Trophoblast cell (in vitro differentiated cells and primary cell): ENCODE measurements at regions not wholly inside any gene's neighbourhood (a gene's known extent, or its start where the extent isn't known, plus 50 kb on each side); places are given as distances from the start of the nearest gene placed in this dataset.
A peak's percentile ranks its signal among the peaks of the same experiment; 100 is the strongest.
"Not testable (repeated sequence)": the region's sequence is repeated elsewhere in the genome, so short reads cannot be mapped to it uniquely, and the experiment has no call there.

Source experiments
- DNase-seq, 2 donors: peaks; one replicate each; pipeline ENCODE4 v3.0.0-alpha.2; 2016
- H2AFZ ChIP-seq: 2 replicates; pipeline ENCODE4 v1.6.1; 2013; ENCODE audit warnings: low read length, moderate library complexity, mild to moderate bottlenecking; ENCODE audit not compliant: insufficient read depth, poor library complexity
- H2AK5ac ChIP-seq: 2 replicates; pipeline ENCODE4 v1.6.1; 2013; ENCODE audit warnings: mild to moderate bottlenecking, low read length
- H2BK120ac ChIP-seq: 2 replicates; pipeline ENCODE4 v1.6.1; 2013; ENCODE audit warnings: low read length, mild to moderate bottlenecking, moderate library complexity; ENCODE audit not compliant: insufficient read depth, poor library complexity
- H2BK12ac ChIP-seq: 2 replicates; pipeline ENCODE4 v1.6.1; 2013; ENCODE audit warnings: mild to moderate bottlenecking, low read length, moderate library complexity
- H2BK5ac ChIP-seq: 2 replicates; pipeline ENCODE4 v1.6.1; 2013; ENCODE audit warnings: low read length, low read depth, moderate library complexity, mild to moderate bottlenecking; ENCODE audit not compliant: poor library complexity
- H3K14ac ChIP-seq: 2 replicates; pipeline ENCODE4 v1.6.1; 2013; ENCODE audit warnings: mild to moderate bottlenecking, low read length
- H3K18ac ChIP-seq: 2 replicates; pipeline ENCODE4 v1.6.1; 2013; ENCODE audit warnings: mild to moderate bottlenecking, low read length
- H3K23ac ChIP-seq: 2 replicates; pipeline ENCODE4 v1.6.1; 2013; ENCODE audit warnings: low read length
- H3K27ac ChIP-seq: 2 replicates; pipeline ENCODE4 v1.5.1; 2013; ENCODE audit warnings: low read depth, mild to moderate bottlenecking, inconsistent platforms, low read length, moderate library complexity
- H3K27me3 ChIP-seq: 2 replicates; pipeline ENCODE4 v1.6.1; 2013; ENCODE audit warnings: inconsistent platforms, mild to moderate bottlenecking, low read length, moderate library complexity; ENCODE audit not compliant: insufficient read depth
- H3K36me3 ChIP-seq, 2 experiments: 1 replicate in 1 of 2; 2 replicates in 1 of 2; pipeline ENCODE4 v1.6.1; 2013; ENCODE audit warnings: low read length in 2 of 2, mild to moderate bottlenecking in 2 of 2, moderate library complexity in 1 of 2; ENCODE audit not compliant: insufficient read depth in 2 of 2, control insufficient read depth in 1 of 2
- H3K4ac ChIP-seq: 2 replicates; pipeline ENCODE4 v1.6.1; 2013; ENCODE audit warnings: low read depth, mild to moderate bottlenecking, low read length, moderate library complexity
- H3K4me1 ChIP-seq, 2 experiments: 1 replicate in 1 of 2; 2 replicates in 1 of 2; pipeline ENCODE4 v1.6.1; 2013; ENCODE audit warnings: low read length in 2 of 2, mild to moderate bottlenecking in 2 of 2, moderate library complexity in 1 of 2; ENCODE audit not compliant: insufficient read depth in 2 of 2, control insufficient read depth in 1 of 2
- H3K4me2 ChIP-seq: 2 replicates; pipeline ENCODE4 v1.6.1; 2013; ENCODE audit warnings: inconsistent platforms, mild to moderate bottlenecking, low read length, moderate library complexity
- H3K4me3 ChIP-seq: 2 replicates; pipeline ENCODE4 v1.5.1; 2013; ENCODE audit warnings: mild to moderate bottlenecking, low read depth, low read length, inconsistent platforms
- H3K79me1 ChIP-seq: one replicate; pipeline ENCODE4 v1.6.1; 2013; ENCODE audit warnings: low read length
- H3K79me2 ChIP-seq: 2 replicates; pipeline ENCODE4 v1.6.1; 2013; ENCODE audit warnings: low read length, mild to moderate bottlenecking; ENCODE audit not compliant: control insufficient read depth, insufficient read depth, poor library complexity
- H3K9ac ChIP-seq: 2 replicates; pipeline ENCODE4 v1.6.1; 2013; ENCODE audit warnings: mild to moderate bottlenecking, low read length
- H3K9me3 ChIP-seq: 2 replicates; pipeline ENCODE4 v1.6.1; 2013; ENCODE audit warnings: low read depth, mild to moderate bottlenecking, control low read depth, inconsistent platforms, low read length; ENCODE audit not compliant: insufficient read depth
- H4K12ac ChIP-seq: 2 replicates; pipeline ENCODE4 v1.6.1; 2013; ENCODE audit warnings: low read depth, mild to moderate bottlenecking, low read length, moderate library complexity
- H4K8ac ChIP-seq: 2 replicates; pipeline ENCODE4 v1.6.1; 2013; ENCODE audit warnings: low read depth, mild to moderate bottlenecking, low read length, moderate library complexity
- H4K91ac ChIP-seq: one replicate; pipeline ENCODE4 v1.6.1; 2013; ENCODE audit warnings: low read depth, mild to moderate bottlenecking, low read length, moderate library complexity
- WGBS: extraction: QIAGEN DNeasy Blood & Tissue Kit; methylation state at CpG from one replicate; pipeline ENCODE4 v1.1.7; 2013; ENCODE audit warnings: missing lambda C conversion rate; ENCODE audit not compliant: insufficient read length, insufficient coverage; ENCODE audit errors: extremely low coverage; 5-methylcytosine and 5-hydroxymethylcytosine counted together

DNA sequence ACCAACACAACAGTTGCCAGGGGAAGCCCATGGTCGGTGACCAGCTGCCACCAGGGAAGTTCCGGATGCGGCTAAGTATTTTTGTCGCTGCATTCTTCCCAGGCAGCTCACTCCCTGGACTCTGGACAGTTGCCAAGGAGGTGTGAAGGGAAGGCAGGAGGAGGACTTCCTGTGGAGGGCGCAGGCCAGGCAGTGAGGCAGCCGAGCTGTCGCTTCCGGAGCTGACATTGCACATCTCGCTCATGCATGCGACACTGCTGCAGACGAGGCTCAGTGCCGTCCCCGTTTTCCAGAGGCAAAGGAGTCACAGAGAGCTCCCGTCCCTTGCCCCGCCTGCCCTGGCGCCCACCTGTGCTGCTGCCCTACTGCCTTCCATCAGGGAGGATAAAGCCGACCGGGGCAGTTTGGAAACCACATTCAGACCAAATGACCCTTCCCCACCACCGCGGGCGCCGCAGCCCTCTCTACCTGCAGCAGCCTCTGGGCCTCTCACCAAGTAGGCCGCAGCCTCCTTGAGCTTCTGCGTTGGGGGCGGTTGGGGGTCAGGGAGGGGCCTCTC, 81.4 kb downstream of the NENF start:
- Histone ChIP-seq H2BK12ac (no peak overlapping the region), H3K9me3 (no peaks in the 10 kb centered on the region), H2AK5ac (no peak overlapping the region), H4K91ac (peak overlapping the region; percentile 21), H3K79me1 (no peaks in the 10 kb centered on the region), H4K8ac (no peak overlapping the region), H3K23ac (no peak overlapping the region), H2BK5ac (no peak overlapping the region), H3K4me1 (peaks cover 4 to 11% of the 10 kb centered on the region in 2 experiments), H3K4me2 (peak overlapping the region; percentile 61), H3K18ac (no peak overlapping the region), H3K9ac (no peak overlapping the region), H3K4ac (no peak overlapping the region), H3K4me3 (no peak overlapping the region), H3K27me3 (no peaks in the 10 kb centered on the region), H3K27ac (no peak overlapping the region), H3K79me2 (no peaks in the 10 kb centered on the region), H4K12ac (no peak overlapping the region), H3K14ac (peak overlapping the region; percentile 5), H2AFZ (peak overlapping the region; percentile 6), H2BK120ac (no peak overlapping the region), H3K36me3 (no peaks in the 10 kb centered on the region)
- DNase-seq = peak; percentile 26 to 38
- no CpG with 5 or more reads among the region's 25 CpGs for WGBS

DNA sequence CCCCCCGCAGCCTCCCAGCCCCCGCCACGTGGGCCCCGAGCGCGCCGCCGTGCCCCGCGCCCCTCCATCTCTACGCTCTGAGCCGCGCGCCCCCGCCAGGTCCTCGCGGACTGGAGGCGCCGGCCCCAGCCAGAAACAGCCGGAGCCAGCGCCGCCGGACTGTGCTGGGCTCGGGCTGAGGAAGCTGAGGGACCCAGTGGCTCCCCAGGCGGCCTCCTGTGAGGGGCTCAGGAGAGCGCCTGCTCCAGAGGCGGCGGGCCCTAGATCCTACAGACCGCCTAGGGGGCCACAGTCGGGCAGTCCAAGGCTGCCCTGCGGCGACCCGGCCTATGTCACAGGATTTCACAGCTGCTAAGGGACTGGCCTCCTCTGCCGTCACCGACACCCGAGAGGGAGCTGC, 82.1 kb downstream of the NENF start:
- H3K18ac ChIP-seq = no peak overlapping the region
- peak overlapping the region; percentile 18 for H3K4me3 ChIP-seq
- no CpG with 5 or more reads among the region's 36 CpGs for WGBS
- H2AFZ ChIP-seq = no peak overlapping the region
- no peaks in the 10 kb centered on the region for H3K27me3 ChIP-seq
- no peak overlapping the region for H3K4ac ChIP-seq
- peak overlapping the region; percentile 10 for H4K8ac ChIP-seq
- H4K12ac ChIP-seq = no peak overlapping the region
- no peak overlapping the region for H2AK5ac ChIP-seq
- no peaks in the 10 kb centered on the region for H3K79me2 ChIP-seq
- H3K36me3 ChIP-seq = no peaks in the 10 kb centered on the region
- no peak overlapping the region for H3K27ac ChIP-seq
- no peaks in the 10 kb centered on the region for H3K9me3 ChIP-seq
- H2BK120ac ChIP-seq = peak overlapping the region; percentile 43
- H2BK12ac ChIP-seq = no peak overlapping the region
- H3K23ac ChIP-seq = no peak overlapping the region
- no peak overlapping the region for H3K9ac ChIP-seq
- peaks cover 4 to 11% of the 10 kb centered on the region in 2 experiments for H3K4me1 ChIP-seq
- DNase-seq = peak in 1 of 2 donors; percentile 28
- peak overlapping the region; percentile 61 for H3K4me2 ChIP-seq
- H2BK5ac ChIP-seq = no peak overlapping the region
- H3K14ac ChIP-seq = peak overlapping the region; percentile 25
- H3K79me1 ChIP-seq = no peaks in the 10 kb centered on the region
- no peak overlapping the region for H4K91ac ChIP-seq

DNA sequence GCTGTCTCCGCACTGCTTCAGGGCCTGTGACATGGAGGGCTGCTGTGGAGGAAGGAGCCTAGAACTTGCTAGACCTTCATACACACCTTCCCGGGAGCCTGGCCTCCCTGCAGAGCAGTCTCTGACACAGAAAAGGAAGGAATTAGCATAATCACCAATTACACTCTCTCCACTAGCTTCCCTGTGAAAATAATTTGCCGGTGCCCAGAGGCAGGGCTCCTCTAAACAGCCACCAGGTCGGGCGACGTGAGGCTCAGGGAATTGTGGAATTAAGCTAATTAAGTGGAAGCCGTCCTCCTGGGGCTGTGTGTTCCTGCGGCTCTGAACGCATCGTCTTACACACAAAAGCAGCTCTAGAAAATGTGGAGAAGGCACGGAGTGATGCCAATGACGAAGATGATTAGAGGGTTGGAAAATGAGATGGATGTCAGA, 82.6 kb downstream of the NENF start:
- no CpG with 5 or more reads among the region's 12 CpGs for WGBS
- H2BK12ac ChIP-seq = no peak overlapping the region

DNA sequence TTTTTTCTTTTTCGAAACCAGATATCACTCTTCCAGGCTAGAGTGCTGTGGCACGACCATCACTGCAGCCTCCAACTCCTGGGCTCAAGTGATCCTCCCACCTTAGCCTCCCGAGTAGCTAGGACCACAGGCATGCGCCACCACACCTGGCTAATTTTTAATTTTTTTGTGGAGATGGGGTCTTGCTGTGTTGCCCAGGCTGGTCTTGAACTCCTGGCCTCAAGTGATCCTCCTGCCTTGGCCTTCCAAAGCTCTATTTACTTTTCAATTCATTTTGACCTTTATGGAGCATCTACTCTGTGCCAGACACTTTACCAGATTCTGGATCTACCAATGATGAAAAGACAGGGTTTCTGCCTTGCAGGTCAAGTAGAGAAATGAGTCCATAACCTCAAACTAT, 83.3 kb downstream of the NENF start:
- not testable (repeated sequence) for H3K79me1 ChIP-seq, H2BK120ac ChIP-seq, H3K23ac ChIP-seq, DNase-seq, H4K12ac ChIP-seq, H3K79me2 ChIP-seq, H3K9ac ChIP-seq, H2BK5ac ChIP-seq, H3K14ac ChIP-seq, H3K36me3 ChIP-seq, H2BK12ac ChIP-seq, H4K91ac ChIP-seq, H3K4me3 ChIP-seq, H4K8ac ChIP-seq, H3K27ac ChIP-seq, H3K4ac ChIP-seq, H3K9me3 ChIP-seq, H3K4me2 ChIP-seq, H2AK5ac ChIP-seq, H3K27me3 ChIP-seq, H2AFZ ChIP-seq, H3K18ac ChIP-seq
- H3K4me1 ChIP-seq = peaks cover 4 to 11% of the 10 kb centered on the region in 2 experiments
- no CpG with 5 or more reads among the region's 4 CpGs for WGBS

More for the DNA sequence above, 82.6 kb downstream of the NENF start:
- H3K4me2 ChIP-seq = peak overlapping the region; percentile 2
- H3K9me3 ChIP-seq = no peaks in the 10 kb centered on the region
- peak in 1 of 2 donors; percentile 42 for DNase-seq
- no peak overlapping the region for H3K14ac ChIP-seq
- H3K4ac ChIP-seq = no peak overlapping the region
- peaks cover 4 to 11% of the 10 kb centered on the region in 2 experiments for H3K4me1 ChIP-seq
- no peak overlapping the region for H4K8ac ChIP-seq
- H3K27me3 ChIP-seq = no peaks in the 10 kb centered on the region
- H2AK5ac ChIP-seq = no peak overlapping the region
- H2BK120ac ChIP-seq = no peak overlapping the region
- H3K23ac ChIP-seq = no peak overlapping the region
- H3K79me2 ChIP-seq = no peaks in the 10 kb centered on the region
- H2AFZ ChIP-seq = no peak overlapping the region
- H3K27ac ChIP-seq = no peak overlapping the region
- H3K79me1 ChIP-seq = no peaks in the 10 kb centered on the region
- no peak overlapping the region for H3K9ac ChIP-seq
- H3K18ac ChIP-seq = no peak overlapping the region
- H3K4me3 ChIP-seq = no peak overlapping the region
- H4K12ac ChIP-seq = no peak overlapping the region
- H4K91ac ChIP-seq = no peak overlapping the region
- H2BK5ac ChIP-seq = no peak overlapping the region
- H3K36me3 ChIP-seq = no peaks in the 10 kb centered on the region
